Naive thymus-derived CD8-positive, alpha-beta T cell (primary cell): ENCODE measurements at regions not wholly inside any gene's neighbourhood (a gene's known extent, or its start where the extent isn't known, plus 50 kb on each side); places are given as distances from the start of the nearest gene placed in this dataset.

Source experiments
- ATAC-seq, 2 donors: fragments of 150-1000 bp; cut with Tn5 transposase in 1 of 2; sonication (Bioruptor Pico), chemical (Tn5 transposase) in 1 of 2; 1 replicate in 1 of 2; 2 replicates in 1 of 2; pipeline ENCODE4 v1.10.0; 2021; ENCODE audit warnings: mild to moderate bottlenecking in 2 of 2, moderate library complexity in 2 of 2
- POLR2A ChIA-PET: fragments of 350-600 bp; sonication (Branson Sonifier 250); formaldehyde crosslinking; loops from one replicate; lab custom pipeline; 2021; ENCODE audit warnings: antibody characterized with exemption; lab: Charles Lee
- DNase-seq, 10 donors: peaks; one replicate each; pipeline versions ENCODE4 v3.0.0 to v3.0.0-alpha.2; 2020 to 2022
- H3K27ac Mint-ChIP-seq, 10 donors: one replicate each; pipeline ENCODE4 v1.8.0; 2020 to 2022; ENCODE audit warnings: mild to moderate bottlenecking in 10 of 10, mixed read lengths in 10 of 10, moderate library complexity in 4 of 10, inconsistent platforms in 1 of 10
- H3K27me3 Mint-ChIP-seq, 5 donors: one replicate each; pipeline ENCODE4 v1.8.0; 2021 to 2022; ENCODE audit warnings: mixed read lengths in 5 of 5
- H3K36me3 Mint-ChIP-seq, 3 donors: one replicate each; pipeline ENCODE4 v1.8.0; 2020 to 2022; ENCODE audit warnings: mixed read lengths in 3 of 3, mild to moderate bottlenecking in 2 of 3, inconsistent platforms in 1 of 3
- H3K4me1 Mint-ChIP-seq, 4 donors: one replicate each; pipeline ENCODE4 v1.8.0; 2021 to 2022; ENCODE audit warnings: mixed read lengths in 4 of 4
- H3K4me3 Mint-ChIP-seq, 10 donors: one replicate each; pipeline ENCODE4 v1.8.0; 2020 to 2022; ENCODE audit warnings: mild to moderate bottlenecking in 10 of 10, mixed read lengths in 10 of 10, moderate library complexity in 6 of 10, inconsistent platforms in 1 of 10
- H3K9me3 Mint-ChIP-seq, 9 donors: one replicate each; pipeline ENCODE4 v1.8.0; 2020 to 2022; ENCODE audit warnings: mixed read lengths in 9 of 9, mild to moderate bottlenecking in 3 of 9, inconsistent platforms in 1 of 9, moderate library complexity in 1 of 9

- no peak for ATAC-seq
- Mint-ChIP-seq H3K9me3 (peaks cover 0 to 3% (median 0%) of the 10 kb centered on the region in 9 donors), H3K27me3 (peaks cover 0 to 30% (median 6%) of the 10 kb centered on the region in 5 donors), H3K4me1 (peaks cover 0 to 2% (median 0%) of the 10 kb centered on the region in 4 donors), H3K36me3 (no peaks in the 10 kb centered on the region), H3K4me3 (no peak overlapping the region), H3K27ac (no peak overlapping the region)
- POLR2A ChIA-PET, result no interaction called here
- DNase-seq, result no peak
Observed at GRCh38 chr3:39757307-39757706, 52.1 kb upstream of the MYRIP start.
